DMS53 treated with DMSO at 0.1 percent for 48 hours (cell line): ENCODE measurements at regions not wholly inside any gene's neighbourhood (a gene's known extent, or its start where the extent isn't known, plus 50 kb on each side); places are given as distances from the start of the nearest gene placed in this dataset.

Source experiments
- DNase-seq: peaks from one replicate; lab custom pipeline; 2025; ENCODE audit not compliant: unreplicated experiment; lab: John Stamatoyannopoulos, UW

- DNase-seq, result no peak
Observed at GRCh38 chr16:79876332-79876730, 275.8 kb upstream of the MAF start.

GRCh38 chr16:79874391-79874790 is 273.9 kb upstream of the MAF start:
- DNase-seq, result peak; percentile 37

- no peak for DNase-seq
Observed at GRCh38 chr16:79873825-79874224, 273.3 kb upstream of the MAF start.

- DNase-seq, result no peak
Observed at GRCh38 chr16:79871906-79872305, 271.4 kb upstream of the MAF start.

GRCh38 chr16:79870016-79870886 is 269.7 kb upstream of the MAF start:
- DNase-seq, result no peak

- DNase-seq, result no peak
Observed at GRCh38 chr16:79869304-79870015, 268.9 kb upstream of the MAF start.

- DNase-seq, result no peak
Observed at GRCh38 chr16:79868841-79869240, 268.3 kb upstream of the MAF start.

GRCh38 chr16:79867425-79867997 is 267.0 kb upstream of the MAF start:
- no peak for DNase-seq

GRCh38 chr16:79865918-79866317 is 265.4 kb upstream of the MAF start:
- DNase-seq, result no peak

- DNase-seq, result no peak
Observed at GRCh38 chr16:79864781-79865391, 264.3 kb upstream of the MAF start.

GRCh38 chr16:79864032-79864780 is 263.7 kb upstream of the MAF start:
- no peak for DNase-seq

- DNase-seq, result no peak
Observed at GRCh38 chr16:79863128-79864031, 262.8 kb upstream of the MAF start.

GRCh38 chr16:79862601-79863000 is 262.1 kb upstream of the MAF start:
- DNase-seq, result no peak

- no peak for DNase-seq
Observed at GRCh38 chr16:79856581-79856980, 256.0 kb upstream of the MAF start.

GRCh38 chr16:79850348-79850747 is 249.8 kb upstream of the MAF start:
- no peak for DNase-seq

GRCh38 chr16:79849119-79849518 is 248.6 kb upstream of the MAF start:
- no peak for DNase-seq

GRCh38 chr16:79848719-79849118 is 248.2 kb upstream of the MAF start:
- DNase-seq, result no peak

GRCh38 chr16:79847569-79847968 is 247.0 kb upstream of the MAF start:
- DNase-seq, result no peak

GRCh38 chr16:79847101-79847500 is 246.6 kb upstream of the MAF start:
- DNase-seq, result no peak

GRCh38 chr16:79845734-79846135 is 245.2 kb upstream of the MAF start:
- no peak for DNase-seq
